Panc1 (cell line): ENCODE measurements at regions not wholly inside any gene's neighbourhood (a gene's known extent, or its start where the extent isn't known, plus 50 kb on each side); places are given as distances from the start of the nearest gene placed in this dataset.

Experiments
- ATAC-seq: fragments of 200-7000 bp; cut with Tn5 transposase; 2 replicates; pipeline ENCODE4 v1.9.1; 2020; ENCODE audit warnings: mild to moderate bottlenecking, moderate library complexity
- BruUV-seq: library from RNA; stranded (reverse); fragments of 400-500 nt; replicated peaks from 2 replicates; lab custom pipeline; 2021; lab: Mats Ljungman, UMichigan
- CTCF ChIA-PET: fragments of 300-600 bp; sonication (Branson Sonifier 250); formaldehyde crosslinking; loops from one replicate; lab custom pipeline; 2022; ENCODE audit warnings: antibody characterized with exemption; lab: Charles Lee
- POLR2A ChIA-PET: fragments of 300-600 bp; sonication (Branson Sonifier 250); formaldehyde crosslinking; loops from one replicate; lab custom pipeline; 2022; ENCODE audit warnings: antibody characterized with exemption; lab: Charles Lee
- DNase-seq: peaks from one replicate; pipeline ENCODE4 v3.0.0-alpha.2; 2010; ENCODE audit warnings: low read depth, low spot score
- H3K27ac ChIP-seq: 2 replicates; pipeline ENCODE4 v1.5.1; 2011; ENCODE audit warnings: mild to moderate bottlenecking, low read length, inconsistent platforms
- H3K27me3 ChIP-seq: fragments of 200-500 bp; sonication (Bioruptor generic); 2 replicates; pipeline ENCODE4 v1.6.0; 2014; ENCODE audit warnings: low read length, inconsistent platforms; ENCODE audit not compliant: control insufficient read depth, insufficient read depth
- H3K36me3 ChIP-seq: fragments of 200-500 bp; sonication (Bioruptor generic); 2 replicates; pipeline ENCODE4 v1.5.1; 2014; ENCODE audit warnings: inconsistent platforms, mild to moderate bottlenecking, low read length, moderate library complexity; ENCODE audit not compliant: control insufficient read depth, insufficient read depth
- H3K4me1 ChIP-seq: 2 replicates; pipeline ENCODE4 v1.5.1; 2011; ENCODE audit warnings: inconsistent platforms, mild to moderate bottlenecking, low read length, moderate library complexity; ENCODE audit not compliant: control insufficient read depth, insufficient read depth
- H3K4me3 ChIP-seq, 2 experiments: 2 replicates each; pipeline ENCODE4 v1.5.1; 2011 to 2012; ENCODE audit warnings: low read depth in 2 of 2, low read length in 2 of 2, mild to moderate bottlenecking in 2 of 2, inconsistent platforms in 1 of 2, moderate library complexity in 1 of 2
- H3K9me3 ChIP-seq: fragments of 200-500 bp; sonication (Bioruptor generic); 2 replicates; pipeline ENCODE4 v1.5.1; 2014; ENCODE audit warnings: low read depth, mild to moderate bottlenecking, inconsistent platforms, low read length, moderate library complexity; ENCODE audit not compliant: control insufficient read depth, insufficient read depth
- POLR2AphosphoS5 ChIP-seq: IDR thresholded peaks from 2 replicates; pipeline ENCODE4 v1.6.1; 2012; ENCODE audit warnings: mild to moderate bottlenecking, low read depth, low read length, moderate library complexity
- SIN3A ChIP-seq: IDR thresholded peaks from 2 replicates; pipeline ENCODE4 v1.6.1; 2012; ENCODE audit warnings: low read depth, mild to moderate bottlenecking, low read length, moderate library complexity, borderline replicate concordance; ENCODE audit not compliant: insufficient read depth
- TCF7L2 ChIP-seq: IDR thresholded peaks from 2 replicates; pipeline ENCODE4 v1.6.1; 2011; ENCODE audit warnings: mild to moderate bottlenecking, low read depth, low read length, inconsistent platforms
- in situ Hi-C: cut with HindIII; loops from 2 replicates; pipeline ENCODE4 v1.10.0; 2016; ENCODE audit warnings: low sequenced_read_pairs, low pct_unique_long_range_greater_than_20kb
- intact Hi-C: fragments of 100-400 bp; cut with micrococcal nuclease; formaldehyde crosslinking; loops from one replicate; pipeline ENCODE4 v1.10.0; 2022; ENCODE audit not compliant: unreplicated experiment
- TF ChIP-seq, protein P1 (sequence below): fragments of 450-650 bp; IDR thresholded peaks from 2 replicates; pipeline ENCODE4 v1.5.1; 2017; ENCODE audit warnings: mild to moderate bottlenecking
- TF ChIP-seq, protein P2 (sequence below), 2 experiments: IDR thresholded peaks; 2 replicates each; pipeline ENCODE4 v1.6.1; 2011 to 2012; ENCODE audit warnings: low read depth in 2 of 2, control low read depth in 1 of 2, low read length in 1 of 2, mild to moderate bottlenecking in 1 of 2, moderate library complexity in 1 of 2; ENCODE audit not compliant: insufficient read depth in 1 of 2

DNA sequence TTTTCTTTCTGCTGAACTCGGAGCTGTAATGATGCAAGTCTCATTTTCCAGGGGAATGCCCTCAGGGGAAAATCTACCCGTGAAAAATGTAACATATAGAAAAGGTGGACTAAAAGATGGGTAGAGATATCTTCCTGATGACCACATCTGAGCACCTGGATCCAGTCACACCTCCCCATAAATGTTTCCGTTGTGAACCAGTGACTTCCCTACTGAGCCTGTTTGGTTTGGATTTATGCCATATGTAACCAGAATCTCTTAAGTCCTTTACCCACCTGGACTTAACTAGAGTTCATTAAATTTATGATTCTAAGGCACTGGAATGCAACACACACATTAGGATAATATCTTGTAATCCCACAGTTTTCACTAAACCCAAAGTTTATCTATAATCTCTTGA, 171.1 kb downstream of the ZNF330 start:
- ChIA-PET CTCF (no interaction called here), POLR2A (no interaction called here)
- Histone ChIP-seq H3K27me3 (no peaks in the 10 kb centered on the region), H3K4me3 (no peak overlapping the region), H3K9me3 (no peaks in the 10 kb centered on the region), H3K36me3 (no peaks in the 10 kb centered on the region), H3K27ac (no peak overlapping the region), H3K4me1 (no peaks in the 10 kb centered on the region)
- intact Hi-C loops = no loop called here
- no TSS peak for BruUV-seq
- in situ Hi-C loops = no loop called here
- no peak for ATAC-seq
- TF ChIP-seq, protein P1, sequence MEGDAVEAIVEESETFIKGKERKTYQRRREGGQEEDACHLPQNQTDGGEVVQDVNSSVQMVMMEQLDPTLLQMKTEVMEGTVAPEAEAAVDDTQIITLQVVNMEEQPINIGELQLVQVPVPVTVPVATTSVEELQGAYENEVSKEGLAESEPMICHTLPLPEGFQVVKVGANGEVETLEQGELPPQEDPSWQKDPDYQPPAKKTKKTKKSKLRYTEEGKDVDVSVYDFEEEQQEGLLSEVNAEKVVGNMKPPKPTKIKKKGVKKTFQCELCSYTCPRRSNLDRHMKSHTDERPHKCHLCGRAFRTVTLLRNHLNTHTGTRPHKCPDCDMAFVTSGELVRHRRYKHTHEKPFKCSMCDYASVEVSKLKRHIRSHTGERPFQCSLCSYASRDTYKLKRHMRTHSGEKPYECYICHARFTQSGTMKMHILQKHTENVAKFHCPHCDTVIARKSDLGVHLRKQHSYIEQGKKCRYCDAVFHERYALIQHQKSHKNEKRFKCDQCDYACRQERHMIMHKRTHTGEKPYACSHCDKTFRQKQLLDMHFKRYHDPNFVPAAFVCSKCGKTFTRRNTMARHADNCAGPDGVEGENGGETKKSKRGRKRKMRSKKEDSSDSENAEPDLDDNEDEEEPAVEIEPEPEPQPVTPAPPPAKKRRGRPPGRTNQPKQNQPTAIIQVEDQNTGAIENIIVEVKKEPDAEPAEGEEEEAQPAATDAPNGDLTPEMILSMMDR = no peak
- 0 out of 2 replicates have a peak, but pooled peaks have one; percentile 25 for TF ChIP-seq TCF7L2
- DNase-seq = no peak

DNA sequence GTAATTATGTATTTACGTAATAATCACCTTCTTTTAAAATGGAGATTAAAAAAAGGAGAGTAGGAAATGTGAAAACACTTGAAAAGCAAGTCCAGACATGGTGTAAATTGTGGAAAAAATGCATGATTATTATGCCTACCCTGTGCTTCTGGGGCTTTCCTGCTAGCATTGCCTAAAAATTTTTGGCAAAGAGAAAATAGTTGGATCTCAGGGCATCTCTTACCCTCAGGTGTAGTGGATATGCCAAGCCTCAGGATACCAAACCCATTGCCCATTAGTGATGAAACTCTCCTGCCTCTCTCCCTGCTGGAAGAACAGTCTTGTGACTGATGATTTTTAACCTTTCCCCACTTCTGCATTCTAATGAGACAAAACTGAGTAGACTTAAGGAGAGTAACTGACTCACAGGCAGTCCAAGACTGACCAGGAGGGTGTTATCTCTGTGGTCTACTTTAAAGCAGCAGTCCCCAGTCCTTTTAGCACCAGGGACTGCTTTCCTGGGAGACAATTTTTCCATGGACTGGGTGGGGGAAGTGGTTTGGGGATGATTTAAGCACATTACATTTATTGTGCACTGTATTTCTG, 174.6 kb downstream of the ZNF330 start:
- POLR2A ChIA-PET = no interaction called here
- Histone ChIP-seq H3K27me3 (no peaks in the 10 kb centered on the region), H3K36me3 (no peaks in the 10 kb centered on the region), H3K4me3 (no peak overlapping the region), H3K9me3 (no peaks in the 10 kb centered on the region), H3K27ac (no peak overlapping the region), H3K4me1 (no peaks in the 10 kb centered on the region)
- ATAC-seq (no peak), DNase-seq (no peak)
- CTCF ChIA-PET = no interaction called here
- BruUV-seq = no TSS peak
- TF ChIP-seq, protein P1 = no peak
- TF ChIP-seq TCF7L2 = no peak
- TF ChIP-seq SIN3A = no peak
- TF ChIP-seq, protein P2, sequence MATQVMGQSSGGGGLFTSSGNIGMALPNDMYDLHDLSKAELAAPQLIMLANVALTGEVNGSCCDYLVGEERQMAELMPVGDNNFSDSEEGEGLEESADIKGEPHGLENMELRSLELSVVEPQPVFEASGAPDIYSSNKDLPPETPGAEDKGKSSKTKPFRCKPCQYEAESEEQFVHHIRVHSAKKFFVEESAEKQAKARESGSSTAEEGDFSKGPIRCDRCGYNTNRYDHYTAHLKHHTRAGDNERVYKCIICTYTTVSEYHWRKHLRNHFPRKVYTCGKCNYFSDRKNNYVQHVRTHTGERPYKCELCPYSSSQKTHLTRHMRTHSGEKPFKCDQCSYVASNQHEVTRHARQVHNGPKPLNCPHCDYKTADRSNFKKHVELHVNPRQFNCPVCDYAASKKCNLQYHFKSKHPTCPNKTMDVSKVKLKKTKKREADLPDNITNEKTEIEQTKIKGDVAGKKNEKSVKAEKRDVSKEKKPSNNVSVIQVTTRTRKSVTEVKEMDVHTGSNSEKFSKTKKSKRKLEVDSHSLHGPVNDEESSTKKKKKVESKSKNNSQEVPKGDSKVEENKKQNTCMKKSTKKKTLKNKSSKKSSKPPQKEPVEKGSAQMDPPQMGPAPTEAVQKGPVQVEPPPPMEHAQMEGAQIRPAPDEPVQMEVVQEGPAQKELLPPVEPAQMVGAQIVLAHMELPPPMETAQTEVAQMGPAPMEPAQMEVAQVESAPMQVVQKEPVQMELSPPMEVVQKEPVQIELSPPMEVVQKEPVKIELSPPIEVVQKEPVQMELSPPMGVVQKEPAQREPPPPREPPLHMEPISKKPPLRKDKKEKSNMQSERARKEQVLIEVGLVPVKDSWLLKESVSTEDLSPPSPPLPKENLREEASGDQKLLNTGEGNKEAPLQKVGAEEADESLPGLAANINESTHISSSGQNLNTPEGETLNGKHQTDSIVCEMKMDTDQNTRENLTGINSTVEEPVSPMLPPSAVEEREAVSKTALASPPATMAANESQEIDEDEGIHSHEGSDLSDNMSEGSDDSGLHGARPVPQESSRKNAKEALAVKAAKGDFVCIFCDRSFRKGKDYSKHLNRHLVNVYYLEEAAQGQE (IDR thresholded peaks at IDR 0.05; ENCODE audit: insufficient read depth in 1 of 2, low read depth in 2 of 2, low read length in 1 of 2) = no peak
- TF ChIP-seq POLR2AphosphoS5 = no peak
- intact Hi-C loops (no loop called here), in situ Hi-C loops (no loop called here)
